ENCODE measurements at regions not wholly inside any gene's neighbourhood (a gene's known extent, or its start where the extent isn't known, plus 50 kb on each side); places are given as distances from the start of the nearest gene placed in this dataset.
"Not testable (repeated sequence)": the region's sequence is repeated elsewhere in the genome, so short reads cannot be mapped to it uniquely, and the experiment has no call there.

DNA sequence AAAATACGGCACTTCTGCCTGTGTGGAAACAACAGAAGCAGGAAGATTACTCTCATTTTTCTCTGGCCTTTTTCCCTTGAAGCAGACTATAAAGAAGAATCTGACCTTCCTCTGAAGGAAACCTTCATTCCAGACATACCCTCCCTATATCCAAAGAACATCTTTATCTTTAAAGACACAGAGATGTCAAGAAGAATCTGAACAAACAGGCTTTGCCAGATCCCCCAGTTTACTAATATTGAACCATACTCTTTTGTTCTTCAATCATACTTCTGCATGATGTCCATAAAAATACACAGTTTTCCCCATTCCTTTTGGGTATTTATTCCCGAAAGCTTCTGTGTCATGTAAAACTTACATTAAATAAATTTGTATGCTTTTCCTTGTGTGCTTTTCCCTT is 225.8 kb downstream of the MAT2B start:
- H3K27me3 ChIP-seq: no peaks in the 10 kb centered on the region
- H3K36me3 ChIP-seq: no peaks in the 10 kb centered on the region
- no peak for ATAC-seq
- no peak overlapping the region for H3K27ac ChIP-seq
- no peaks in the 10 kb centered on the region for H3K9me3 ChIP-seq
- H3K4me1 ChIP-seq: no peaks in the 10 kb centered on the region
- no peak for DNase-seq
- no peak overlapping the region for H3K4me3 ChIP-seq
- TF ChIP-seq POLR2A (IDR thresholded peaks at IDR 0.05) (no peak), CTCF (IDR thresholded peaks at IDR 0.05) (no peak)
- intact Hi-C loops (cut with DNase I): no loop called here
- WGBS (ENCODE audit: insufficient coverage, low coverage, low lambda C conversion rate, missing lambda C conversion rate): 51% methylated on average over 2 of the region's 2 CpGs

- 29% methylated on average over 4 of the region's 4 CpGs for WGBS (ENCODE audit: insufficient coverage, low coverage, low lambda C conversion rate, missing lambda C conversion rate)
- TF ChIP-seq CTCF (IDR thresholded peaks at IDR 0.05) (no peak), POLR2A (IDR thresholded peaks at IDR 0.05) (no peak)
- ATAC-seq (no peak), DNase-seq (no peak)
- intact Hi-C loops (cut with DNase I): no loop called here
- H3K4me1 ChIP-seq: no peaks in the 10 kb centered on the region
- no peaks in the 10 kb centered on the region for H3K36me3 ChIP-seq
- no peaks in the 10 kb centered on the region for H3K9me3 ChIP-seq
- H3K27ac ChIP-seq: no peak overlapping the region
- no peak overlapping the region for H3K4me3 ChIP-seq
- no peaks in the 10 kb centered on the region for H3K27me3 ChIP-seq
Measured at GRCh38 chr5:163735069-163735468, 229.7 kb downstream of the MAT2B start.

GRCh38 chr5:163747586-163747985 is 242.2 kb downstream of the MAT2B start:
- no peak overlapping the region for H3K27ac ChIP-seq
- DNase-seq (no peak), ATAC-seq (no peak)
- H3K4me3 ChIP-seq: no peak overlapping the region
- H3K36me3 ChIP-seq: no peaks in the 10 kb centered on the region
- 34% methylated on average over 2 of the region's 2 CpGs for WGBS (ENCODE audit: insufficient coverage, low coverage, low lambda C conversion rate, missing lambda C conversion rate)
- no peaks in the 10 kb centered on the region for H3K9me3 ChIP-seq
- intact Hi-C loops (cut with DNase I): no loop called here
- TF ChIP-seq CTCF (IDR thresholded peaks at IDR 0.05) (no peak), POLR2A (IDR thresholded peaks at IDR 0.05) (no peak)
- no peaks in the 10 kb centered on the region for H3K27me3 ChIP-seq
- no peaks in the 10 kb centered on the region for H3K4me1 ChIP-seq

- Histone ChIP-seq H3K9me3 (no peaks in the 10 kb centered on the region), H3K4me1 (no peaks in the 10 kb centered on the region), H3K27ac (no peak overlapping the region), H3K36me3 (no peaks in the 10 kb centered on the region), H3K4me3 (no peak overlapping the region), H3K27me3 (no peaks in the 10 kb centered on the region)
- no peak for TF ChIP-seq POLR2A (IDR thresholded peaks at IDR 0.05)
- ATAC-seq (no peak), DNase-seq (no peak)
- intact Hi-C loops (cut with DNase I): no loop called here
- 59% methylated on average over 3 of the region's 3 CpGs for WGBS (ENCODE audit: insufficient coverage, low coverage, low lambda C conversion rate, missing lambda C conversion rate)
Measured at GRCh38 chr5:163748934-163749333, 243.5 kb downstream of the MAT2B start.

GRCh38 chr5:163750415-163750814 is 245.0 kb downstream of the MAT2B start:
- H3K27ac ChIP-seq; ATAC-seq; intact Hi-C loops (cut with DNase I); H3K4me1 ChIP-seq; H3K4me3 ChIP-seq; H3K9me3 ChIP-seq; DNase-seq; H3K36me3 ChIP-seq; H3K27me3 ChIP-seq: not testable (repeated sequence)
- 69% methylated on average over 4 of the region's 10 CpGs for WGBS (ENCODE audit: insufficient coverage, low coverage, low lambda C conversion rate, missing lambda C conversion rate)

DNA sequence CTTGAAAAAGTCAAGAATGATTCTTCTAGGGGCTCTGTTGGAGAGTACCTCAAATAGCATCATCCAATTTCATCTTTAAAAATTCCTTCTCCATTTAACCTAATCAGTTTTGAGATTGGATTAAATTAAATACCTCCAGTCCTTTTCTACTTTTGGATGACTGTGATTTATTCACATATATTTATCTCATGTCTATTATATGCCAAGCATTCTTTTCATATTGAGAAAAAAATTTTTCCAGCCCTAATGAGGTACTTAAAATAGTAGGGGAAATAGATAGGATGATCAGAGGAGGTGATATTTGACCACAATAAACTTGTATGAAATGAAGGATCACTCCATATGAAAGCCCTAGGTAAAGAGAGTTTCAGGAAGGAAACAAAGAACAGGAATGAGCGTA is 250.1 kb downstream of the MAT2B start:
- no peak overlapping the region for H3K27ac ChIP-seq
- no peak overlapping the region for H3K4me3 ChIP-seq
- no peaks in the 10 kb centered on the region for H3K36me3 ChIP-seq
- intact Hi-C loops (cut with DNase I): no loop called here
- no peak for DNase-seq
- no peak for ATAC-seq
- WGBS (ENCODE audit: insufficient coverage, low coverage, low lambda C conversion rate, missing lambda C conversion rate): 59% methylated on average over 1 of the region's 1 CpG
- no peak for TF ChIP-seq CTCF (IDR thresholded peaks at IDR 0.05)
- H3K4me1 ChIP-seq: no peaks in the 10 kb centered on the region
- no peaks in the 10 kb centered on the region for H3K27me3 ChIP-seq
- no peaks in the 10 kb centered on the region for H3K9me3 ChIP-seq
